GM12864 (cell line): ENCODE measurements at regions not wholly inside any gene's neighbourhood (a gene's known extent, or its start where the extent isn't known, plus 50 kb on each side); places are given as distances from the start of the nearest gene placed in this dataset.
"Not testable (repeated sequence)": the region's sequence is repeated elsewhere in the genome, so short reads cannot be mapped to it uniquely, and the experiment has no call there.

Experiments used
- DNase-seq: peaks from one replicate; pipeline ENCODE4 v3.0.0-alpha.2; 2011; ENCODE audit warnings: low read depth
- H3K4me3 ChIP-seq: 2 replicates; pipeline ENCODE4 v1.5.1; 2011; ENCODE audit warnings: mild to moderate bottlenecking, low read depth, low read length, control low read depth
- TF ChIP-seq, protein P1 (sequence below): IDR thresholded peaks from 2 replicates; pipeline ENCODE4 v1.5.1; 2011; ENCODE audit warnings: low read depth, mild to moderate bottlenecking, moderate library complexity, low read length, control low read depth, inconsistent platforms; ENCODE audit errors: missing control alignments

DNA sequence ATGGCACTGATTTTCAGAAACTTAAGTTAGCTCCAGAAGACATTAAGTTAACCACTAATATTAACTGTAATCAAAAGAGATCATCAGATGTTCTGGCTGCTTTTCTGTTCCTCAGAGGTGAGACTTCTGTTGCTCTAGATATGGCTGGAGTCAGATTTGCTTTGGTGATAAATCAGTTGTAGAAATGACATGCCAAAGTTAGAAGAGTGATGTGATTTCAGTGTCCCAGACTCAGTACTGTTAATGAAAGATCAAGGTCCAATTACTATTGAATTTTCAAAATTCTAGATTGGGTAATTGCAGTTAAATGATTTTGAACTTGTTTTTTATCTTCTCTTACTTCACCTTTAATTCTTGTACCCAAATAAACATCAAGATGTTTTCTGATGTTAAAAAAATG, 402.4 kb upstream of the SYNCRIP start:
- H3K4me3 ChIP-seq = no peak overlapping the region
- DNase-seq = no peak
- TF ChIP-seq, protein P1, sequence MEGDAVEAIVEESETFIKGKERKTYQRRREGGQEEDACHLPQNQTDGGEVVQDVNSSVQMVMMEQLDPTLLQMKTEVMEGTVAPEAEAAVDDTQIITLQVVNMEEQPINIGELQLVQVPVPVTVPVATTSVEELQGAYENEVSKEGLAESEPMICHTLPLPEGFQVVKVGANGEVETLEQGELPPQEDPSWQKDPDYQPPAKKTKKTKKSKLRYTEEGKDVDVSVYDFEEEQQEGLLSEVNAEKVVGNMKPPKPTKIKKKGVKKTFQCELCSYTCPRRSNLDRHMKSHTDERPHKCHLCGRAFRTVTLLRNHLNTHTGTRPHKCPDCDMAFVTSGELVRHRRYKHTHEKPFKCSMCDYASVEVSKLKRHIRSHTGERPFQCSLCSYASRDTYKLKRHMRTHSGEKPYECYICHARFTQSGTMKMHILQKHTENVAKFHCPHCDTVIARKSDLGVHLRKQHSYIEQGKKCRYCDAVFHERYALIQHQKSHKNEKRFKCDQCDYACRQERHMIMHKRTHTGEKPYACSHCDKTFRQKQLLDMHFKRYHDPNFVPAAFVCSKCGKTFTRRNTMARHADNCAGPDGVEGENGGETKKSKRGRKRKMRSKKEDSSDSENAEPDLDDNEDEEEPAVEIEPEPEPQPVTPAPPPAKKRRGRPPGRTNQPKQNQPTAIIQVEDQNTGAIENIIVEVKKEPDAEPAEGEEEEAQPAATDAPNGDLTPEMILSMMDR = no peak

DNA sequence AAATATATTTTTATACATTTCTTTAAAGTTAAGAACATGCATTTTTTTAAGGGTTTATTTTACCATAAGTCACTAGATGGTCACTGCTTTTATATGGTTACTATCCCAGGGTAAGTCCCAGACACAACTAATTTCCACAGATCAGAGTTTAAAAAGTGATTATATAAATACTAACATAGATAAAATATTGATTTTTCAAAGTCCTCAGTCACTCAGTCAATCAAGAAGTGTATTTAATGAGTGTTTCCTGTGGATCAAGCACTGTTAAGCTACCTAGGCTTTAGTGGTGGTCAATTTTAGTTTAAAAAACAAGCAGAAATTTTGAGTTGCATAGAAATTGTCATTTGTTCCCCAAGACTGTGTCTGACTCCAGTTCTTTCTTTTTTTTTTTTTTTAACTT, 399.5 kb upstream of the SYNCRIP start:
- TF ChIP-seq, protein P1 = no peak
- DNase-seq = no peak
- no peak overlapping the region for H3K4me3 ChIP-seq

DNA sequence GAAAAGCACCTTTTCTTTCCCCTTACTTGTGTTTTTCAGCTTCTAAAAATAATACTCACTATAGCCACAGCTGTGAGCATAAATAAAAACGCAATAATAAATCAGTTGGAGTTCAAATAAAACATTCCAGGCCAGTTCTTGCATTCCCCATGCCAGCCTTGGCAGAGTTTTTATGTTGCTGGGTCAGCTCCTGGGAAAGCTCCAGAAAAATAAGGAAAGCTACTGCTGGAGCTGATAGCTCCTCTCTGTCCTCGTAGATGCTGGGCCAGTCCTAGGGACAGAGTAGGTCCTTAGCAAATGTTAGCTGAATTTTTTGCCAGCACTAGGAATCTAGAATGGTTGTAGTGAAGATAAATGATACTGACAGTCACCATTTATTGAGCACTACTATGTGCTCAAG, 389.0 kb upstream of the SYNCRIP start:
- no peak for DNase-seq
- TF ChIP-seq, protein P1 = no peak
- no peak overlapping the region for H3K4me3 ChIP-seq

DNA sequence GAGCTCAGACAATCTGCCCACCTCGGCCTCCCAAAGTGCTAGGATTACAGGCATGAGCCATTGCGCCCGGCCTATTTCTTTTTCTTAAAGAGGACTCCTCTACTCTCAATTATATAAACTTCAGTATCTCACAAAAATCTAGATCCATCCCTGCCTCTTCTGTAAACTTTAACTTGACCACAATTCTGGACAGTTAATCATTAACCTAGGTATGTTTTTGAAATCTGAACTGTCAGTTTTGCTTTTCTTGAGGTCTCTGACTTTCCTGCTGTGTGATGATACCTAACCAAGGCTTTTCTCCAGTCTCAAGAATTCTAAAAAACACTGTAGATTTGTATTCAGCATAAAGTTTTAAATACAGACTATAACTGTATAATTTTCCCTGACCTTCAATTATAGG, 388.2 kb upstream of the SYNCRIP start:
- H3K4me3 ChIP-seq = no peak overlapping the region
- no peak for DNase-seq
- TF ChIP-seq, protein P1 = no peak

DNA sequence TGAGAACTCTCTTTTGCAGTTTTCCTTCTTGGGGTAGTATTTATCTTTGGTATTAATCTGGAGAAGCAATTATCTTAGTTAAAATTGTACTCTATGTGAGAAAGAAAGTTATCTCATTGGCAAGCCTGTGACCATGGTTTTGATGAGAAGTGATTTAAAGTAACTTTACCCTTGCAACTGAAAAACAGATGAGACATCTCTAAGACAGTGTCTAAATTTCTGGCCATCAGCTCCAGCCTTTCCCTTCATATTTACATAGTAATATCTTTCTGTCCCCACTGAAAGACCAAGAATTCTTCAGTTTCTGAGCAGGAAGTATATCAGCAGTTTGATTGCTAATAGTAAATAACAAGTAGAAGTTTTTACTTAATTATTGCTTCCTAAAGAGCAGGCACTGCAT, 386.1 kb upstream of the SYNCRIP start:
- DNase-seq = no peak
- TF ChIP-seq, protein P1 = no peak
- no peak overlapping the region for H3K4me3 ChIP-seq

DNA sequence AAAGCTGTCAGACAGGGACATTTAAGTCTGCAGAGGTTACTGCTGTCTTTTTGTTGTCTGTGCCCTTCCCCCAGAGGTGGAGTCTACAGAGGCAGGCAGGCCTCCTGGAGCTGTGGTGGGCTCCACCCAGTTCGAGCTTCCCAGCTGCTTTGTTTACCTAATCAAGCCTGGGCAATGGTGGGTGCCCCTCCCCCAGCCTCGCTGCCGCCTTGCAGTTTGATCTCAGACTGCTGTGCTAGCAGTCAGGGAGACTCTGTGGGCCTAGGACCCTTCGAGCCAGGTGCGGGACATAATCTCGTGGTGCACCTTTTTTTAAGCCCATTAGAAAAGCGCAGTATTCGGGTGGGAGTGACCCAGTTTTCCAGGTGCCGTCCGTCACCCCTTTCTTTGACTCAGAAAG, 384.2 kb upstream of the SYNCRIP start:
- H3K4me3 ChIP-seq, DNase-seq: not testable (repeated sequence)

DNA sequence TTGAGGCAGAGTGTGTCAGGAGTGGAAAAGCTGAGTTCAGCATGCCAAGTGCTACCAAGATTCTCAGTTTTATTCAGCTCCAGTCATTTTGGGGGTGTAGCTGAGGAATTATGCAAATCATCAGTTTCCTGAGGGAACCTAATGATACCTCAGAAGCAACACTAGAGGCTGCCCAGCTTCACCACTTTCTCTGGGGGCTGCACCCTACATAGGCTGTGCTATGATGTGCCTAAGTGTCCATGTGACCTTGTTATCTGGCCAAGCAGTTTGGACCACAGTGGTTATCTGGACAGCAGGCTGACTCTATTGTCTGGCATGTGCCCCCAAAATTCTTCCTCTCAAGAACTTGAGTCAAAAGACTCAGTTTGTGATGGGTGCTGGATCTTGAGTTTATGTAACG, 374.6 kb upstream of the SYNCRIP start:
- TF ChIP-seq, protein P1 = no peak
- no peak for DNase-seq
- H3K4me3 ChIP-seq = no peak overlapping the region

DNA sequence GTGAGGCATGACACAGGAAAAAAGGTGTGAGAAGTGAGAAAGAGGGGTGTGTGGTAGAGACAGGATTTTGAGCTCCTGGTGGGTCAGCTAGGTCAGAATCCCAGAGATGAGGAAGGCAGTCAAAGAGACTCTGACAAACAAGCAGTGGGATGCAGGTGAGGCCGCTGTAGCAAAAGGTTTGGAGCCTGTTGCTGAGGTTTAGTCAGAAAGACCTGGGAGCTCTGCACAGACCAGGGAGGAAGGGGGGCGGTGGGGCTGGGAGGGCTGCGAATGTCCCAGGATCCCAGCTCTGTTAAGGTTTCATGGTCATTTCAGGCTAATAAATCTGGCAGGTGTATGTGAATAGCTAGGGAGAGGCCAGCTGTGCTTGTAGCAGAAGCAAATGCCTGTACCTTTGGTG, 373.9 kb upstream of the SYNCRIP start:
- no peak for DNase-seq
- TF ChIP-seq, protein P1 = no peak
- H3K4me3 ChIP-seq = no peak overlapping the region
